Neural cell (in vitro differentiated cells): ENCODE measurements at regions not wholly inside any gene's neighbourhood (a gene's known extent, or its start where the extent isn't known, plus 50 kb on each side); places are given as distances from the start of the nearest gene placed in this dataset.

Experiments
- H2AFZ ChIP-seq: fragments of 200-600, 300-800 bp; sonication (generic), shearing (Covaris generic); 2 replicates; pipeline ENCODE4 v1.6.0; 2014; ENCODE audit warnings: low read depth, mild to moderate bottlenecking, antibody characterized with exemption, low read length, moderate library complexity
- H3F3A ChIP-seq: fragments of 200-600 bp; shearing (Covaris generic); 2 replicates; pipeline ENCODE4 v1.6.1; 2016; ENCODE audit warnings: mild to moderate bottlenecking, moderate library complexity, mixed read lengths, antibody characterized with exemption, low read length; ENCODE audit not compliant: insufficient read depth, poor library complexity, severe bottlenecking
- H3K27ac ChIP-seq: fragments of 200-600, 300-800 bp; sonication (generic), shearing (Covaris generic); 2 replicates; pipeline ENCODE4 v1.5.1; 2014; ENCODE audit warnings: mild to moderate bottlenecking, low read length, moderate library complexity
- H3K27me3 ChIP-seq: fragments of 300-800, 200-600 bp; sonication (generic), shearing (Covaris generic); 2 replicates; pipeline ENCODE4 v1.6.0; 2014; ENCODE audit warnings: mild to moderate bottlenecking, low read depth, low read length, moderate library complexity; ENCODE audit not compliant: insufficient read depth
- H3K36me3 ChIP-seq: fragments of 300-800, 200-600 bp; sonication (generic), shearing (Covaris generic); 2 replicates; pipeline ENCODE4 v1.5.1; 2014; ENCODE audit warnings: mild to moderate bottlenecking, antibody characterized with exemption, low read length, moderate library complexity; ENCODE audit not compliant: insufficient read depth
- H3K4me2 ChIP-seq: fragments of 300-800, 200-600 bp; sonication (generic), shearing (Covaris generic); 2 replicates; pipeline ENCODE4 v1.6.0; 2014; ENCODE audit warnings: mild to moderate bottlenecking, low read length
- H3K4me3 ChIP-seq: fragments of 300-800, 200-600 bp; sonication (generic), shearing (Covaris generic); 2 replicates; pipeline ENCODE4 v1.5.1; 2014; ENCODE audit warnings: mild to moderate bottlenecking, low read length, moderate library complexity
- H3K79me2 ChIP-seq: fragments of 200-600 bp; shearing (Covaris generic); replicated peaks from 2 replicates; pipeline ENCODE4 v1.6.0; 2014; ENCODE audit warnings: mild to moderate bottlenecking, low read length, moderate library complexity; ENCODE audit not compliant: insufficient read depth
- H3K9ac ChIP-seq: fragments of 300-800, 200-600 bp; sonication (generic), shearing (Covaris generic); 2 replicates; pipeline ENCODE4 v1.6.1; 2016; ENCODE audit warnings: mild to moderate bottlenecking, low read length, mixed read lengths
- H3K9me2 ChIP-seq: fragments of 200-600 bp; shearing (Covaris generic); 2 replicates; pipeline ENCODE4 v1.6.1; 2016; ENCODE audit warnings: mild to moderate bottlenecking, low read length, mixed read lengths; ENCODE audit not compliant: insufficient read depth
- H3K9me3 ChIP-seq: fragments of 200-600, 300-800 bp; sonication (generic), shearing (Covaris generic); 2 replicates; pipeline ENCODE4 v1.6.1; 2016; ENCODE audit warnings: mild to moderate bottlenecking, mixed run types, low read length, moderate library complexity, mixed read lengths
- H4K20me1 ChIP-seq: fragments of 200-600 bp; shearing (Covaris generic); 2 replicates; pipeline ENCODE4 v1.6.1; 2016; ENCODE audit warnings: mild to moderate bottlenecking, mixed run types; ENCODE audit not compliant: insufficient read depth
- CTCF ChIP-seq: fragments of 450-650 bp; IDR thresholded peaks from 2 replicates; pipeline ENCODE4 v1.5.1; 2014; ENCODE audit warnings: antibody characterized with exemption, mild to moderate bottlenecking, moderate library complexity; ENCODE audit not compliant: poor library complexity, severe bottlenecking
- EP300 ChIP-seq: fragments of 450-650 bp; conservative IDR thresholded peaks from 2 replicates; pipeline ENCODE4 v1.6.1; 2014; ENCODE audit warnings: antibody characterized with exemption, mild to moderate bottlenecking, moderate library complexity; ENCODE audit not compliant: poor library complexity, severe bottlenecking
- EZH2 ChIP-seq: fragments of 200-600, 300-800 bp; shearing (Covaris generic), sonication (generic); IDR thresholded peaks from 2 replicates; pipeline ENCODE4 v1.6.1; 2014; ENCODE audit warnings: antibody characterized with exemption, low read length, borderline replicate concordance, mild to moderate bottlenecking; ENCODE audit not compliant: insufficient read depth, poor library complexity, severe bottlenecking
- MXI1 ChIP-seq: fragments of 450-650 bp; conservative IDR thresholded peaks from 2 replicates; pipeline ENCODE4 v1.6.1; 2014; ENCODE audit warnings: antibody characterized with exemption, mild to moderate bottlenecking; ENCODE audit not compliant: poor library complexity, severe bottlenecking
- POLR2AphosphoS5 ChIP-seq: IDR thresholded peaks from 2 replicates; pipeline ENCODE4 v1.6.1; 2012
- RAD21 ChIP-seq: fragments of 450-650 bp; conservative IDR thresholded peaks from 2 replicates; pipeline ENCODE4 v1.6.1; 2014; ENCODE audit warnings: antibody characterized with exemption, mild to moderate bottlenecking, moderate library complexity
- REST ChIP-seq: IDR thresholded peaks from 2 replicates; pipeline ENCODE4 v1.6.1; 2012; ENCODE audit warnings: borderline replicate concordance
- SMC3 ChIP-seq: fragments of 450-650 bp; conservative IDR thresholded peaks from 2 replicates; pipeline ENCODE4 v1.6.1; 2014; ENCODE audit warnings: antibody characterized with exemption, mild to moderate bottlenecking, moderate library complexity; ENCODE audit not compliant: poor library complexity
- TAF1 ChIP-seq: IDR thresholded peaks from 2 replicates; pipeline ENCODE4 v1.6.1; 2012; ENCODE audit warnings: low read depth

DNA sequence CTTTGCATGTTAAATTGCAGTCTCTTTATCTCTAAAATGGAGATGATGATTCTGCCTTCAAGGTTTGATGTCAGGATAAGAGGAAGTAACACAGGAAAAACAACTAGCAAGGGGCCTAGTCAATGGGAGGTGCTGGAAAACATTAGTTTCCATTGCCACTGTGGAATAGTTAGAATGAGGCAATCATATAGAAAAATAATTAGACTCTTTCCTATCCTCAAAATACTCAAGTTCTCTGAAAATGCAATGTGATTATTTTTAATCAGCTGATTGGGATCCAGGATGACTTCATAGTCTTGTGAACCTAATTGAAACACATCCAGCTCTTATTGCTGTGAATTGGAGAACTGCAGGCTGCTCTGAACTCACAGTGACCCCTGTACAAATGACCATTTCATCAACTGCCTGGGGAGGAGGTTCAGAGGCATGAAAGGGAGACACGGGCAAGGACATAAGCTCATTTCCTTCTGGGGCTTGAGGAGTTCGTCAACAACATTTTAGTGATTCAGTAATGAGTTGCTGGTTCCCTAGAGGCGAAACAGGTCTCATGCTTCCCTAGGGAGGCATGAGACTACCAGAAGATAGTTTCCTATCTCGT is 422.5 kb downstream of the LPIN1 start:
- H3K36me3 ChIP-seq: no peaks in the 10 kb centered on the region
- no peak overlapping the region for H3K27ac ChIP-seq
- no peaks in the 10 kb centered on the region for H4K20me1 ChIP-seq
- TF ChIP-seq RAD21 (no peak), EZH2 (no peak), EP300 (no peak), POLR2AphosphoS5 (no peak), SMC3 (no peak), TAF1 (no peak), REST (no peak), CTCF (no peak), MXI1 (no peak)
- no peaks in the 10 kb centered on the region for H3K9me3 ChIP-seq
- H3K4me2 ChIP-seq: no peak overlapping the region
- no peak overlapping the region for H2AFZ ChIP-seq
- H3K9me2 ChIP-seq: no peaks in the 10 kb centered on the region
- H3F3A ChIP-seq: no peaks in the 10 kb centered on the region
- H3K4me3 ChIP-seq: no peak overlapping the region
- H3K9ac ChIP-seq: no peak overlapping the region
- no peaks in the 10 kb centered on the region for H3K79me2 ChIP-seq
- H3K27me3 ChIP-seq: no peaks in the 10 kb centered on the region

GRCh38 chr2:12169721-12170120 is 423.3 kb downstream of the LPIN1 start:
- no peak overlapping the region for H3K9ac ChIP-seq
- H3K27ac ChIP-seq: no peak overlapping the region
- no peak overlapping the region for H3K4me3 ChIP-seq
- no peak overlapping the region for H3K4me2 ChIP-seq
- no peak for TF ChIP-seq SMC3
- no peak for TF ChIP-seq EP300
- no peak for TF ChIP-seq POLR2AphosphoS5
- no peak for TF ChIP-seq TAF1
- TF ChIP-seq CTCF: no peak
- TF ChIP-seq EZH2: no peak
- TF ChIP-seq RAD21: no peak
- no peak for TF ChIP-seq REST
- no peaks in the 10 kb centered on the region for H3K9me2 ChIP-seq
- H4K20me1 ChIP-seq: no peaks in the 10 kb centered on the region
- no peaks in the 10 kb centered on the region for H3K27me3 ChIP-seq
- no peaks in the 10 kb centered on the region for H3F3A ChIP-seq
- no peak overlapping the region for H2AFZ ChIP-seq
- H3K79me2 ChIP-seq: no peaks in the 10 kb centered on the region
- H3K9me3 ChIP-seq: no peaks in the 10 kb centered on the region
- no peaks in the 10 kb centered on the region for H3K36me3 ChIP-seq
